Gastroesophageal sphincter (tissue), 4 donors: ENCODE measurements at regions not wholly inside any gene's neighbourhood (a gene's known extent, or its start where the extent isn't known, plus 50 kb on each side); places are given as distances from the start of the nearest gene placed in this dataset.

Experiments used
- ATAC-seq: fragments of 150-250 bp; one replicate; pipeline ENCODE4 v1.9.1; 2016; ENCODE audit warnings: mild to moderate bottlenecking, moderate library complexity
- H3K27ac ChIP-seq, 4 donors: fragments of 200-600 bp; sonication (generic) in 3 of 4; 1 replicate in 3 of 4; 2 replicates in 1 of 4; pipeline ENCODE4 v1.5.1; 2016 to 2019
- H3K27me3 ChIP-seq: fragments of 200-600 bp; sonication (generic); one replicate; pipeline ENCODE4 v1.5.1; 2019
- H3K36me3 ChIP-seq, 2 donors: fragments of 200-600 bp; sonication (generic); one replicate each; pipeline ENCODE4 v1.5.1; 2019; ENCODE audit warnings: control low read depth in 1 of 2
- H3K4me1 ChIP-seq, 3 donors: fragments of 200-600 bp; sonication (generic); 1 replicate in 2 of 3; 2 replicates in 1 of 3; pipeline ENCODE4 v1.5.1; 2016 to 2019; ENCODE audit warnings: control low read depth in 2 of 3
- H3K4me3 ChIP-seq, 2 donors: fragments of 200-600 bp; sonication (generic); one replicate each; pipeline ENCODE4 v1.5.1; 2019; ENCODE audit warnings: mild to moderate bottlenecking in 1 of 2, moderate library complexity in 1 of 2
- H3K9me3 ChIP-seq, 3 donors: fragments of 200-600 bp; sonication (generic); one replicate each; pipeline ENCODE4 v1.5.1; 2017 to 2019; ENCODE audit warnings: control low read depth in 2 of 3
- CTCF ChIP-seq, 4 experiments: fragments of 200-600 bp in 2 of 4; fragments of 450-650 bp in 2 of 4; sonication (generic) in 1 of 4; IDR thresholded peaks; one replicate each; pipeline ENCODE4 v1.5.1; 2017 to 2019; ENCODE audit warnings: antibody characterized with exemption in 4 of 4, mild to moderate bottlenecking in 2 of 4, moderate library complexity in 2 of 4
- EP300 ChIP-seq: sonication (generic); formaldehyde crosslinking; IDR thresholded peaks from one replicate; pipeline ENCODE4 v1.6.1; 2017; ENCODE audit warnings: antibody characterized with exemption, mild to moderate bottlenecking
- POLR2A ChIP-seq, 2 donors: fragments of 450-650 bp; IDR thresholded peaks; one replicate each; pipeline ENCODE4 v1.6.1; 2017; ENCODE audit warnings: antibody characterized with exemption in 2 of 2, mild to moderate bottlenecking in 2 of 2, moderate library complexity in 1 of 2
- POLR2AphosphoS5 ChIP-seq: sonication (generic); formaldehyde crosslinking; IDR thresholded peaks from one replicate; pipeline ENCODE4 v1.6.1; 2017; ENCODE audit warnings: antibody characterized with exemption
- WGBS, 2 donors: methylation state at CpG; one replicate each; pipeline ENCODE4 v1.1.5; 2018; ENCODE audit warnings: low coverage in 1 of 2; 5-methylcytosine and 5-hydroxymethylcytosine counted together

- Histone ChIP-seq H3K27ac (no peak overlapping the region), H3K4me3 (no peak overlapping the region), H3K27me3 (no peaks in the 10 kb centered on the region), H3K9me3 (no peaks in the 10 kb centered on the region), H3K36me3 (no peaks in the 10 kb centered on the region), H3K4me1 (no peaks in the 10 kb centered on the region)
- TF ChIP-seq CTCF (IDR thresholded peaks at IDR 0.05) (no peak), POLR2A (IDR thresholded peaks at IDR 0.05) (no peak), POLR2AphosphoS5 (peak; percentile 27), EP300 (no peak)
- WGBS, 2 donors: 13 to 53% methylated on average over 4 to 6 of the region's 8 CpGs
- ATAC-seq: peak; percentile 48
Measured at GRCh38 chrX:23503835-23504539, 163.3 kb upstream of the PRDX4 start.

- Histone ChIP-seq H3K27ac (no peak overlapping the region), H3K36me3 (no peaks in the 10 kb centered on the region), H3K9me3 (no peaks in the 10 kb centered on the region), H3K4me3 (no peak overlapping the region), H3K4me1 (no peaks in the 10 kb centered on the region), H3K27me3 (no peaks in the 10 kb centered on the region)
- 73% methylated on average over 6 of the region's 6 CpGs; no CpG with 5 or more reads in 1 of the 2 donors for WGBS, 2 donors
- TF ChIP-seq EP300: no peak
- TF ChIP-seq POLR2AphosphoS5: no peak
- ATAC-seq: no peak
Measured at GRCh38 chrX:23504540-23504884, 162.8 kb upstream of the PRDX4 start.

- H3K9me3 ChIP-seq: no peaks in the 10 kb centered on the region
- no peak overlapping the region for H3K27ac ChIP-seq
- no peak for ATAC-seq
- H3K4me3 ChIP-seq: no peak overlapping the region
- no peak for TF ChIP-seq POLR2A (IDR thresholded peaks at IDR 0.05)
- no peak for TF ChIP-seq CTCF (IDR thresholded peaks at IDR 0.05)
- no peak for TF ChIP-seq EP300
- no peak for TF ChIP-seq POLR2AphosphoS5
- WGBS, 2 donors: 29 to 92% methylated on average over 1 to 2 of the region's 2 CpGs
- no peaks in the 10 kb centered on the region for H3K36me3 ChIP-seq
- no peaks in the 10 kb centered on the region for H3K27me3 ChIP-seq
- H3K4me1 ChIP-seq: no peaks in the 10 kb centered on the region
Measured at GRCh38 chrX:23504895-23505294, 162.4 kb upstream of the PRDX4 start.

- TF ChIP-seq EP300 (no peak), POLR2AphosphoS5 (no peak), CTCF (IDR thresholded peaks at IDR 0.05) (no peak), POLR2A (IDR thresholded peaks at IDR 0.05) (no peak)
- H3K27ac ChIP-seq: no peak overlapping the region
- WGBS, 2 donors: 59 to 74% methylated on average over 3 of the region's 6 CpGs
Measured at GRCh38 chrX:23505531-23506303, 161.6 kb upstream of the PRDX4 start.

GRCh38 chrX:23509256-23509655 is 158.0 kb upstream of the PRDX4 start:
- Histone ChIP-seq H3K9me3 (no peaks in the 10 kb centered on the region), H3K27ac (no peak overlapping the region), H3K4me3 (no peak overlapping the region), H3K4me1 (no peaks in the 10 kb centered on the region), H3K27me3 (no peaks in the 10 kb centered on the region), H3K36me3 (no peaks in the 10 kb centered on the region)
- TF ChIP-seq EP300: no peak
- ATAC-seq: no peak
- WGBS, 2 donors: 50% methylated on average over 1 of the region's 1 CpG; no CpG with 5 or more reads in 1 of the 2 donors

More at GRCh38 chrX:23505531-23506303, 161.6 kb upstream of the PRDX4 start:
- no peaks in the 10 kb centered on the region for H3K36me3 ChIP-seq
- no peak for ATAC-seq
- H3K27me3 ChIP-seq: no peaks in the 10 kb centered on the region
- no peaks in the 10 kb centered on the region for H3K4me1 ChIP-seq
- H3K4me3 ChIP-seq: no peak overlapping the region
- no peaks in the 10 kb centered on the region for H3K9me3 ChIP-seq

- ATAC-seq: no peak
- no peaks in the 10 kb centered on the region for H3K9me3 ChIP-seq
- no peaks in the 10 kb centered on the region for H3K36me3 ChIP-seq
- no peak overlapping the region for H3K27ac ChIP-seq
- no peak overlapping the region for H3K4me3 ChIP-seq
- H3K4me1 ChIP-seq: no peaks in the 10 kb centered on the region
- H3K27me3 ChIP-seq: no peaks in the 10 kb centered on the region
- WGBS, 2 donors: 56 to 67% methylated on average over 1 to 2 of the region's 2 CpGs
- TF ChIP-seq POLR2A (IDR thresholded peaks at IDR 0.05) (no peak), CTCF (IDR thresholded peaks at IDR 0.05) (no peak), EP300 (no peak), POLR2AphosphoS5 (no peak)
Measured at GRCh38 chrX:23511793-23512192, 155.5 kb upstream of the PRDX4 start.
